Heart left ventricle (tissue), 16 donors: ENCODE measurements at regions not wholly inside any gene's neighbourhood (a gene's known extent, or its start where the extent isn't known, plus 50 kb on each side); places are given as distances from the start of the nearest gene placed in this dataset.

Experiments
- ATAC-seq, 4 donors: fragments of 200-7000 bp; cut with Tn5 transposase; one replicate each; pipeline ENCODE4 v1.9.1; 2020 to 2022; ENCODE audit warnings: moderate library complexity in 4 of 4, mild to moderate bottlenecking in 3 of 4, moderate number of reproducible peaks in 1 of 4
- DNase-seq, 5 donors: peaks; one replicate each; pipeline ENCODE4 v3.0.0-alpha.2; 2020
- H3K27ac ChIP-seq, 12 donors: fragments of 200-600 bp; sonication (generic) in 4 of 12; one replicate each; pipeline versions ENCODE4 v1.5.0 to v1.8.0; 2016 to 2022; ENCODE audit warnings: mild to moderate bottlenecking in 2 of 12
- H3K27me3 ChIP-seq, 9 donors: fragments of 200-600 bp; sonication (generic) in 2 of 9; one replicate each; pipeline versions ENCODE4 v1.5.1 to v1.8.0; 2016 to 2022; ENCODE audit warnings: mild to moderate bottlenecking in 3 of 9
- H3K36me3 ChIP-seq, 9 donors: fragments of 200-600 bp; sonication (generic) in 2 of 9; one replicate each; pipeline versions ENCODE4 v1.5.0 to v1.8.0; 2018 to 2022; ENCODE audit warnings: mild to moderate bottlenecking in 2 of 9
- H3K4me1 ChIP-seq, 12 donors: fragments of 200-600 bp; sonication (generic) in 4 of 12; one replicate each; pipeline versions ENCODE4 v1.5.0 to v1.8.0; 2016 to 2022; ENCODE audit warnings: mild to moderate bottlenecking in 3 of 12
- H3K4me3 ChIP-seq, 12 donors: fragments of 200-600 bp; sonication (generic) in 4 of 12; one replicate each; pipeline versions ENCODE4 v1.5.0 to v1.8.0; 2017 to 2022; ENCODE audit warnings: mild to moderate bottlenecking in 9 of 12, moderate library complexity in 4 of 12
- H3K9me3 ChIP-seq, 12 donors: fragments of 200-600 bp; sonication (generic) in 4 of 12; one replicate each; pipeline versions ENCODE4 v1.5.0 to v1.8.0; 2016 to 2022; ENCODE audit warnings: mild to moderate bottlenecking in 1 of 12
- POLR2A ChIP-seq, 2 donors: fragments of 450-650 bp; IDR thresholded peaks; one replicate each; pipeline ENCODE4 v1.6.1; 2017; ENCODE audit warnings: antibody characterized with exemption in 2 of 2, mild to moderate bottlenecking in 2 of 2, moderate library complexity in 2 of 2
- WGBS, 4 donors: extraction: QIAGEN DNeasy Blood & Tissue Kit in 2 of 4; methylation state at CpG; one replicate each; pipeline versions ENCODE4 v1.1.5 to v1.1.7; 2013 to 2018; 5-methylcytosine and 5-hydroxymethylcytosine counted together
- intact Hi-C, 10 donors: fragments of 100-400 bp; cut with DNase I; formaldehyde crosslinking; loops; one replicate each; pipeline versions ENCODE4 v1.11.1 to v1.14.2; 2022
- TF ChIP-seq, protein P1 (sequence below), 12 donors: fragments of 200-600 bp; sonication (generic) in 4 of 12; IDR thresholded peaks; one replicate each; pipeline versions ENCODE4 v1.5.0 to v1.8.0; 2018 to 2022; ENCODE audit warnings: antibody characterized with exemption in 12 of 12, mild to moderate bottlenecking in 5 of 12
- donor health status: ischemic (EF 13 %, LVEDD 7.1; RV severe dilation, severe dysfunction).
- donor health status: healthy with polysubstance abuse.
- donor health status: DM: no; HTN: yes; CAD: no.
- donor health status: DM: no; HTN: no; CAD: no.
- donor health status: ischemic (EF 25% LVEDD 6.9; RV normal size, moderate dysfunction).
- donor health status: ischemic (EF 25% LVEDD 5.7; RV mildly dilated, moderate dysfunction).
- donor health status: healthy.
- donor health status: DM: yes; HTN: yes; CAD: no.
- donor health status: ischemic (EF 35%, LVEDD 5.7; RV mildly dilated, moderate dysfunction).
- donor health status: nonischemic (EF 11% LVEDD 7.7; RV severe dilation, severe dysfunction).
- donor health status: DM: yes; HTN: yes; CAD: no.
- donor health status: PGD.
- donor health status: ischemic (EF 29% LVEDD 5.4; RV normal size, mild dysfunction).
- donor health status: nonischemic (EF 23%, LVEDD 6.1; RV moderate dilation, normal function).

DNA sequence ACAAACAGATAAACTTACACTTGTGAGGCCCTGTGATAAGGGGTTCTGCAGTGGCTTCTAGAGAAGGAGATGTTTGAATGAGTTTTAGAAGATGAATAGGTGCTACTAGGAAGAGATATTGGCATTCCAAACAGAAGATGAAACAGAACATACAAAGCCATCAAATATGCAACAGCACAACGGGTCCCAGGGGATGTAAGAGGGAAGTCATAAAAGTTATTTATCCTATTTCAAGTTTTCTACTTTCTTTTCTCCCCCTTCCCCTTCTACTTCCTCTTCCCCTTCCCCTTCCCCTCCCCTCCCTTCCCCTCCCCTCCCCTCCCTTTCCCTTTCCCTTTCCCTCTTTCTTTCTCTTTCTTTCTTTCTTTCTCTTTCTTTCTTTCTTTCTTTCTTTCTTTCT is 94.9 kb upstream of the CADM1 start:
- no peak for DNase-seq
- H3K4me1 ChIP-seq, result peaks cover 0 to 6% (median 0%) of the 10 kb centered on the region in 12 donors

DNA sequence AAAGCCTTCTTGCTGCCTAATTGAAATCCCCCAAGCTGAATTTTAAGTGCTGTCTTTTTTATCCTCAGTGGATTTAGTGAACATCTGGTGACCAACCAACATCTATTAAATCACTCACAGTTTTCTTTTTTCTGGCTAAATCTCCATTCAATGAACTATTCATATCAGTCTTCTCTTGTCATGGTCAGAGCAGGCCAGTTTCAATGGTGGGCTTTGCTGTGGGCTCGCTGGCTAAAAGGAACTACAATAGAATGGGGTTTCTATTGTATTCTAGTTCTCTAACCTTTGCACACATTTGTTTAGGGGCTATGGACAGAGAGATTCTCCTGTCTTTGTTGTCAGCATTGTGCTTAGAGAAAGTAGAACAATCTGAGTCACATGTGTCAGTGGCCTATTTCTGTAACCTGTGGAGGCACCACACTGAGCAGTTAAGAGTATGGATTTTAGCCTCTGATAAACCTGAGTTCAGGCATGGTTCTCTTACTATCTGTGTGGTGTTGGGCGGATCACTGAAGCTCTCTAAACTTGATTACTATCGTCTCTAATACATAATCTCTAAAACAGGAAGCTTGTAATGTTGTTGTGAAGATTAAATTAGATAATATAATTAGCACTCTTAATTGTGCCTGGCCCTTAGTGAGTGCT is 94.2 kb upstream of the CADM1 start:
- DNase-seq (no peak), ATAC-seq (peak in 1 of 4 donors; percentile 39)
- WGBS, 4 donors, result 59 to 80% (median 68%) methylated on average over 3 of the region's 3 CpGs
- TF ChIP-seq, protein P1, sequence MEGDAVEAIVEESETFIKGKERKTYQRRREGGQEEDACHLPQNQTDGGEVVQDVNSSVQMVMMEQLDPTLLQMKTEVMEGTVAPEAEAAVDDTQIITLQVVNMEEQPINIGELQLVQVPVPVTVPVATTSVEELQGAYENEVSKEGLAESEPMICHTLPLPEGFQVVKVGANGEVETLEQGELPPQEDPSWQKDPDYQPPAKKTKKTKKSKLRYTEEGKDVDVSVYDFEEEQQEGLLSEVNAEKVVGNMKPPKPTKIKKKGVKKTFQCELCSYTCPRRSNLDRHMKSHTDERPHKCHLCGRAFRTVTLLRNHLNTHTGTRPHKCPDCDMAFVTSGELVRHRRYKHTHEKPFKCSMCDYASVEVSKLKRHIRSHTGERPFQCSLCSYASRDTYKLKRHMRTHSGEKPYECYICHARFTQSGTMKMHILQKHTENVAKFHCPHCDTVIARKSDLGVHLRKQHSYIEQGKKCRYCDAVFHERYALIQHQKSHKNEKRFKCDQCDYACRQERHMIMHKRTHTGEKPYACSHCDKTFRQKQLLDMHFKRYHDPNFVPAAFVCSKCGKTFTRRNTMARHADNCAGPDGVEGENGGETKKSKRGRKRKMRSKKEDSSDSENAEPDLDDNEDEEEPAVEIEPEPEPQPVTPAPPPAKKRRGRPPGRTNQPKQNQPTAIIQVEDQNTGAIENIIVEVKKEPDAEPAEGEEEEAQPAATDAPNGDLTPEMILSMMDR (IDR thresholded peaks at IDR 0.05), result no peak
- TF ChIP-seq POLR2A (IDR thresholded peaks at IDR 0.05), result no peak
- no peaks in the 10 kb centered on the region for H3K36me3 ChIP-seq
- H3K27me3 ChIP-seq, result no peaks in the 10 kb centered on the region
- H3K27ac ChIP-seq, result no peak overlapping the region
- intact Hi-C loops, result no loop called here
- H3K4me1 ChIP-seq, result peaks cover 0 to 6% (median 0%) of the 10 kb centered on the region in 12 donors
- H3K4me3 ChIP-seq, result no peak overlapping the region
- no peaks in the 10 kb centered on the region for H3K9me3 ChIP-seq

More for the DNA sequence above, 94.9 kb upstream of the CADM1 start:
- TF ChIP-seq POLR2A (IDR thresholded peaks at IDR 0.05), result no peak
- TF ChIP-seq, protein P1 (IDR thresholded peaks at IDR 0.05), result no peak
- Histone ChIP-seq H3K27me3 (no peaks in the 10 kb centered on the region), H3K4me3 (no peak overlapping the region), H3K9me3 (peaks cover 0 to 3% (median 0%) of the 10 kb centered on the region in 12 donors), H3K36me3 (no peaks in the 10 kb centered on the region), H3K27ac (no peak overlapping the region)
- intact Hi-C loops, result no loop called here
- ATAC-seq, result no peak
- WGBS, 4 donors, result 43 to 76% (median 54%) methylated on average over 1 of the region's 1 CpG

DNA sequence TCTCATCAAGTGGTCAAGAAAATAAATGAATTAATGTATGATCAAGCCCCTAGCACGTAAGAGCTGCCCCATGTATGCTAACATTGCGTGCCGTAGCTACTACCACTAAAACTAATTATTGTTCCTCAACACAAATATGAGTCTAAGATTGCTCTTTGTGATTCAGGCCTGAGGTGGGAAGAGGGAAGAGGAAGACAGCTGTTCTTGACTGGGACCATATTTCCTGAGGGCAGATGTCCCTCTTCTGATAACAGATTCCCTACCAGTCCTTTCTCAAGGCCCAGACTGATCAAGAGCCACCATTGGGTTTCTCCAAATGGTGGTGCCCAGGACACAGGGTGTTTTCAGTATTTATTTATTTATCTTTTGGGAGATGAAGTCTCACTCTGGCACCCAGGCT is 87.2 kb upstream of the CADM1 start:
- ATAC-seq (no peak), DNase-seq (no peak)
- Histone ChIP-seq H3K9me3 (peaks cover 0 to 15% (median 3%) of the 10 kb centered on the region in 12 donors), H3K27ac (no peak overlapping the region), H3K4me1 (peaks cover 0 to 4% (median 0%) of the 10 kb centered on the region in 12 donors), H3K36me3 (no peaks in the 10 kb centered on the region), H3K27me3 (no peaks in the 10 kb centered on the region), H3K4me3 (no peak overlapping the region)
- no peak for TF ChIP-seq POLR2A (IDR thresholded peaks at IDR 0.05)
- TF ChIP-seq, protein P1 (IDR thresholded peaks at IDR 0.05), result no peak
- 98 to 100% (median 99%) methylated on average over 3 of the region's 3 CpGs for WGBS, 4 donors
- intact Hi-C loops, result no loop called here

DNA sequence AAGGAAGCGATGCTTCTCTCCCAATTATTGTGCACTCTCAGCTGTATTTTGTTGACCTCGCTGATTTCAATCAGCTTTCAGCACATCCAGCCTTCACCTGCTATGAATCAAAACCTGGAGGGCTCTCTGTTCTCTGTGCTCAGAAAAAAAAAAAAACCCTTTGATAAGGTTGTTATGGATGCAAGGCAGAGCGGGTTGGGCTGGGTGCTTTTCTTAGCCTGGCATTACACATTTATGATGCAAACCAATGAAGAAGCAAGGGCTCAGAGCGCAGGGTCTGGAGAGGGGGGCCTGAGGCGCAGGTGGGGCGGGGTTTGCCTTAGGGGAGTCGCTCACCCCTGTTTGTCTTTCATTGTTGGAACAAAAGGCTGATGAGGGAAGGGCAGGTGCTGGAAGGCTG is 86.0 kb upstream of the CADM1 start:
- no peaks in the 10 kb centered on the region for H3K27me3 ChIP-seq
- H3K9me3 ChIP-seq, result peaks cover 0 to 15% (median 3%) of the 10 kb centered on the region in 12 donors
- 47 to 70% (median 52%) methylated on average over 7 of the region's 7 CpGs for WGBS, 4 donors
- ATAC-seq, result peak; percentile 76 to 87 (median 82)
- peak in 1 of 5 donors; percentile 44 for DNase-seq
- no peaks in the 10 kb centered on the region for H3K36me3 ChIP-seq
- no peak overlapping the region for H3K4me3 ChIP-seq
- peak overlapping the region in 1 of 12 donors; percentile 5 for H3K27ac ChIP-seq
- intact Hi-C loops, result no loop called here
- H3K4me1 ChIP-seq, result peaks cover 0 to 4% (median 0%) of the 10 kb centered on the region in 12 donors
- TF ChIP-seq POLR2A (IDR thresholded peaks at IDR 0.05), result no peak
- TF ChIP-seq, protein P1 (IDR thresholded peaks at IDR 0.05), result no peak
